ENCODE measurements at regions not wholly inside any gene's neighbourhood (a gene's known extent, or its start where the extent isn't known, plus 50 kb on each side); places are given as distances from the start of the nearest gene placed in this dataset.

- Histone ChIP-seq H2AFZ (ENCODE audit: low read length) (no peak overlapping the region), H3K4me1 (ENCODE audit: control insufficient read depth, extremely low read depth, insufficient read depth, low read length) (no peaks in the 10 kb centered on the region), H3K4me2 (ENCODE audit: extremely low read depth, insufficient read depth, low read length) (no peak overlapping the region), H3K27ac (ENCODE audit: insufficient read depth, low read length) (no peak overlapping the region), H3K79me2 (ENCODE audit: control insufficient read depth, insufficient read depth, low read length) (no peaks in the 10 kb centered on the region), H4K20me1 (ENCODE audit: control insufficient read depth, extremely low read depth, insufficient read depth, low read length) (no peaks in the 10 kb centered on the region), H3K9me3 (ENCODE audit: control insufficient read depth, insufficient read depth, low read depth, low read length) (no peaks in the 10 kb centered on the region), H3K36me3 (ENCODE audit: control insufficient read depth, insufficient read depth, low read length) (no peaks in the 10 kb centered on the region), H3K27me3 (ENCODE audit: control insufficient read depth, insufficient read depth, low read length) (no peaks in the 10 kb centered on the region), H3K4me3 (replicated peaks in 1 of 4; ENCODE audit: control extremely low read depth in 1 of 4, insufficient read depth in 1 of 4, low read depth in 3 of 4, low read length in 4 of 4) (no peak overlapping the region), H3K9ac (ENCODE audit: insufficient read depth, low read length) (no peak overlapping the region)
- DNase-seq (ENCODE audit: low read depth in 2 of 2): no peak
- no peak for TF ChIP-seq CTCF (conservative IDR thresholded peaks at IDR 0.05 in 1 of 2, IDR thresholded peaks at IDR 0.05 in 1 of 2; ENCODE audit: low read depth in 1 of 2, low read length in 2 of 2)
- TF ChIP-seq EZH2 (IDR thresholded peaks at IDR 0.05; ENCODE audit: low read length, missing control alignments): no peak
Observed at GRCh38 chr6:106884576-106884975, 90.0 kb downstream of the CD24 start.

- Histone ChIP-seq H3K27me3 (ENCODE audit: control insufficient read depth, insufficient read depth, low read length) (no peaks in the 10 kb centered on the region), H3K9ac (ENCODE audit: insufficient read depth, low read length) (no peak overlapping the region), H3K4me1 (ENCODE audit: control insufficient read depth, extremely low read depth, insufficient read depth, low read length) (no peaks in the 10 kb centered on the region), H3K27ac (ENCODE audit: insufficient read depth, low read length) (no peak overlapping the region), H3K9me3 (ENCODE audit: control insufficient read depth, insufficient read depth, low read depth, low read length) (no peaks in the 10 kb centered on the region), H3K36me3 (ENCODE audit: control insufficient read depth, insufficient read depth, low read length) (no peaks in the 10 kb centered on the region), H3K4me2 (ENCODE audit: extremely low read depth, insufficient read depth, low read length) (no peak overlapping the region), H3K4me3 (replicated peaks in 1 of 4; ENCODE audit: control extremely low read depth in 1 of 4, insufficient read depth in 1 of 4, low read depth in 3 of 4, low read length in 4 of 4) (no peak overlapping the region), H2AFZ (ENCODE audit: low read length) (no peak overlapping the region), H4K20me1 (ENCODE audit: control insufficient read depth, extremely low read depth, insufficient read depth, low read length) (no peaks in the 10 kb centered on the region), H3K79me2 (ENCODE audit: control insufficient read depth, insufficient read depth, low read length) (no peaks in the 10 kb centered on the region)
- TF ChIP-seq EZH2 (IDR thresholded peaks at IDR 0.05; ENCODE audit: low read length, missing control alignments): no peak
- no peak for TF ChIP-seq CTCF (conservative IDR thresholded peaks at IDR 0.05 in 1 of 2, IDR thresholded peaks at IDR 0.05 in 1 of 2; ENCODE audit: low read depth in 1 of 2, low read length in 2 of 2)
- DNase-seq (ENCODE audit: low read depth in 2 of 2): no peak
Observed at GRCh38 chr6:106883808-106884262, 90.7 kb downstream of the CD24 start.

GRCh38 chr6:106882601-106883518, 91.7 kb downstream of the CD24 start:
- no peaks in the 10 kb centered on the region for H4K20me1 ChIP-seq (ENCODE audit: control insufficient read depth, extremely low read depth, insufficient read depth, low read length)
- H2AFZ ChIP-seq (ENCODE audit: low read length): no peak overlapping the region
- H3K36me3 ChIP-seq (ENCODE audit: control insufficient read depth, insufficient read depth, low read length): no peaks in the 10 kb centered on the region
- H3K79me2 ChIP-seq (ENCODE audit: control insufficient read depth, insufficient read depth, low read length): no peaks in the 10 kb centered on the region
- no peak overlapping the region for H3K4me3 ChIP-seq (replicated peaks in 1 of 4; ENCODE audit: control extremely low read depth in 1 of 4, insufficient read depth in 1 of 4, low read depth in 3 of 4, low read length in 4 of 4)
- DNase-seq (ENCODE audit: low read depth in 2 of 2): no peak
- H3K4me2 ChIP-seq (ENCODE audit: extremely low read depth, insufficient read depth, low read length): no peak overlapping the region
- no peaks in the 10 kb centered on the region for H3K27me3 ChIP-seq (ENCODE audit: control insufficient read depth, insufficient read depth, low read length)
- no peak overlapping the region for H3K9ac ChIP-seq (ENCODE audit: insufficient read depth, low read length)
- H3K27ac ChIP-seq (ENCODE audit: insufficient read depth, low read length): no peak overlapping the region
- no peaks in the 10 kb centered on the region for H3K4me1 ChIP-seq (ENCODE audit: control insufficient read depth, extremely low read depth, insufficient read depth, low read length)
- TF ChIP-seq EZH2 (IDR thresholded peaks at IDR 0.05; ENCODE audit: low read length, missing control alignments): no peak
- TF ChIP-seq CTCF (conservative IDR thresholded peaks at IDR 0.05 in 1 of 2, IDR thresholded peaks at IDR 0.05 in 1 of 2; ENCODE audit: low read depth in 1 of 2, low read length in 2 of 2): no peak
- no peaks in the 10 kb centered on the region for H3K9me3 ChIP-seq (ENCODE audit: control insufficient read depth, insufficient read depth, low read depth, low read length)
